Mesenchymal stem cell (in vitro differentiated cells and primary cell): ENCODE measurements at regions not wholly inside any gene's neighbourhood (a gene's known extent, or its start where the extent isn't known, plus 50 kb on each side); places are given as distances from the start of the nearest gene placed in this dataset.

ENCODE experiments used
- DNase-seq: peaks from one replicate; pipeline ENCODE4 v3.0.0-alpha.2; 2013
- H2AFZ ChIP-seq: one replicate; pipeline ENCODE4 v1.6.1; 2013; ENCODE audit warnings: low read depth, mild to moderate bottlenecking, control low read depth, inconsistent platforms, low read length, moderate library complexity
- H2AK5ac ChIP-seq: 2 replicates; pipeline ENCODE4 v1.6.1; 2013; ENCODE audit warnings: low read length, moderate library complexity, mild to moderate bottlenecking, inconsistent platforms; ENCODE audit not compliant: severe bottlenecking
- H2BK120ac ChIP-seq: one replicate; pipeline ENCODE4 v1.6.1; 2013; ENCODE audit warnings: low read depth, mild to moderate bottlenecking, inconsistent platforms, low read length, moderate library complexity
- H2BK12ac ChIP-seq, 2 experiments: one replicate each; pipeline ENCODE4 v1.6.1; 2013; ENCODE audit warnings: inconsistent platforms in 2 of 2, low read length in 2 of 2, mild to moderate bottlenecking in 2 of 2, moderate library complexity in 2 of 2, control low read depth in 1 of 2
- H2BK15ac ChIP-seq: one replicate; pipeline ENCODE4 v1.6.1; 2013; ENCODE audit warnings: mild to moderate bottlenecking, low read depth, inconsistent platforms; ENCODE audit not compliant: poor library complexity, severe bottlenecking
- H2BK5ac ChIP-seq: 2 replicates; pipeline ENCODE4 v1.6.1; 2013; ENCODE audit warnings: low read depth, mild to moderate bottlenecking, low read length, control low read depth, inconsistent platforms; ENCODE audit not compliant: poor library complexity, severe bottlenecking
- H3K14ac ChIP-seq, 2 experiments: one replicate each; pipeline ENCODE4 v1.6.1; 2013; ENCODE audit warnings: inconsistent platforms in 2 of 2, low read length in 2 of 2, control low read depth in 1 of 2, mild to moderate bottlenecking in 1 of 2, moderate library complexity in 1 of 2
- H3K18ac ChIP-seq, 2 experiments: one replicate each; pipeline ENCODE4 v1.6.1; 2013; ENCODE audit warnings: inconsistent platforms in 2 of 2, low read length in 2 of 2, control low read depth in 1 of 2, low read depth in 1 of 2, mild to moderate bottlenecking in 1 of 2
- H3K23ac ChIP-seq, 2 experiments: one replicate each; pipeline ENCODE4 v1.6.1; 2013; ENCODE audit warnings: inconsistent platforms in 2 of 2, low read length in 2 of 2, mild to moderate bottlenecking in 2 of 2, moderate library complexity in 2 of 2, control low read depth in 1 of 2
- H3K27ac ChIP-seq: 2 replicates; pipeline ENCODE4 v1.5.1; 2013; ENCODE audit warnings: mild to moderate bottlenecking, moderate library complexity, low read length, control low read depth, inconsistent platforms; ENCODE audit not compliant: poor library complexity, severe bottlenecking
- H3K27me3 ChIP-seq, 2 experiments: 2 replicates each; pipeline versions ENCODE4 v1.6.1 to v1.7.0; 2013; ENCODE audit warnings: low read length in 2 of 2, mild to moderate bottlenecking in 2 of 2, moderate library complexity in 2 of 2, control low read depth in 1 of 2, inconsistent platforms in 1 of 2; ENCODE audit not compliant: control insufficient read depth in 1 of 2, insufficient read depth in 1 of 2
- H3K36me3 ChIP-seq, 2 experiments: 2 replicates each; pipeline versions ENCODE4 v1.6.1 to v1.7.0; 2013; ENCODE audit warnings: low read length in 2 of 2, control low read depth in 1 of 2, inconsistent platforms in 1 of 2, low read depth in 1 of 2, mild to moderate bottlenecking in 1 of 2; ENCODE audit not compliant: insufficient read depth in 2 of 2, control insufficient read depth in 1 of 2
- H3K4ac ChIP-seq, 2 experiments: one replicate each; pipeline ENCODE4 v1.6.1; 2013; ENCODE audit warnings: inconsistent platforms in 2 of 2, low read length in 2 of 2, mild to moderate bottlenecking in 2 of 2, moderate library complexity in 2 of 2, control low read depth in 1 of 2, low read depth in 1 of 2
- H3K4me1 ChIP-seq: 2 replicates; pipeline ENCODE4 v1.6.1; 2013; ENCODE audit warnings: low read depth, low read length, control low read depth; ENCODE audit not compliant: control insufficient read depth, insufficient read depth
- H3K4me2 ChIP-seq: 2 replicates; pipeline ENCODE4 v1.6.1; 2013; ENCODE audit warnings: low read length, mild to moderate bottlenecking, inconsistent platforms; ENCODE audit not compliant: poor library complexity, severe bottlenecking
- H3K4me3 ChIP-seq, 2 experiments: 2 replicates each; pipeline versions ENCODE4 v1.5.1 to v1.7.0; 2013; ENCODE audit warnings: low read length in 2 of 2, mild to moderate bottlenecking in 2 of 2, control low read depth in 1 of 2, low read depth in 1 of 2; ENCODE audit not compliant: insufficient read depth in 1 of 2
- H3K79me1 ChIP-seq: replicated peaks from 2 replicates; pipeline ENCODE4 v1.6.1; 2013; ENCODE audit warnings: mild to moderate bottlenecking, control low read depth, low read length, inconsistent platforms; ENCODE audit not compliant: poor library complexity, severe bottlenecking
- H3K9ac ChIP-seq: 2 replicates; pipeline ENCODE4 v1.7.0; 2013; ENCODE audit warnings: mild to moderate bottlenecking, low read length, moderate library complexity
- H3K9me3 ChIP-seq: 2 replicates; pipeline ENCODE4 v1.7.0; 2013; ENCODE audit warnings: mild to moderate bottlenecking, low read length; ENCODE audit not compliant: control insufficient read depth
- H4K8ac ChIP-seq: one replicate; pipeline ENCODE4 v1.6.1; 2013; ENCODE audit warnings: inconsistent platforms, mild to moderate bottlenecking, low read length, moderate library complexity
- H4K91ac ChIP-seq: one replicate; pipeline ENCODE4 v1.6.1; 2013; ENCODE audit warnings: mild to moderate bottlenecking, low read length, inconsistent platforms
- WGBS: methylation state at CpG from one replicate; pipeline ENCODE4 v1.1.7; 2013; ENCODE audit warnings: mixed read lengths; 5-methylcytosine and 5-hydroxymethylcytosine counted together

DNA sequence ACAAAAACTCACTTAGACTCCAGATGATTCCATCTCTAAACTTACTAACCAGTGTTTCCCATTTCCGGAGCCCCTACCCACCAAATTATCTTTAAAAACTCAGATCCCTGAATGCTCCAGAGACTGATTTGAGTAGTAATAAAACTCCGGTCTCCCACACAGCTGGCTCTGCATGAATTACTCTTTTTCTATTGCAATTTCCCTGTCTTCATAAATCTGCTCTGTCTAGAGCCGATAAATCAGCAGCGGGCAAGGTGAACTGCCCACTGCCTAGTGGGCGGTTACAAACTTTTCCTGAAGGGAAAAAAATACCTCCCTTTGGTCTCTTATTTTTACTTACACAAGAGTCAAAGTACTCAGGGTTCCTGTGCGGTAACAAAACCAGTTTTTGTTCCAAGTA, 624.4 kb upstream of the RORB start:
- no peaks in the 10 kb centered on the region for H3K79me1 ChIP-seq
- H3K23ac ChIP-seq = no peak overlapping the region
- H4K8ac ChIP-seq = no peak overlapping the region
- H3K4me2 ChIP-seq = no peak overlapping the region
- H3K9me3 ChIP-seq = no peaks in the 10 kb centered on the region
- no peak overlapping the region for H2BK12ac ChIP-seq
- H3K36me3 ChIP-seq = no peaks in the 10 kb centered on the region
- H3K9ac ChIP-seq = no peak overlapping the region
- no peak overlapping the region for H2BK5ac ChIP-seq
- H4K91ac ChIP-seq = no peak overlapping the region
- H3K4me3 ChIP-seq = no peak overlapping the region
- H2BK15ac ChIP-seq = no peak overlapping the region
- H3K14ac ChIP-seq = no peak overlapping the region
- H3K27me3 ChIP-seq = peaks cover 0 to 2% of the 10 kb centered on the region in 2 experiments
- WGBS = 91% methylated on average over 5 of the region's 6 CpGs
- H2AFZ ChIP-seq = no peak overlapping the region
- no peak for DNase-seq
- H3K18ac ChIP-seq = no peak overlapping the region
- no peak overlapping the region for H3K4ac ChIP-seq
- no peak overlapping the region for H3K27ac ChIP-seq
- H3K4me1 ChIP-seq = no peaks in the 10 kb centered on the region
- H2BK120ac ChIP-seq = no peak overlapping the region
- H2AK5ac ChIP-seq = no peak overlapping the region

DNA sequence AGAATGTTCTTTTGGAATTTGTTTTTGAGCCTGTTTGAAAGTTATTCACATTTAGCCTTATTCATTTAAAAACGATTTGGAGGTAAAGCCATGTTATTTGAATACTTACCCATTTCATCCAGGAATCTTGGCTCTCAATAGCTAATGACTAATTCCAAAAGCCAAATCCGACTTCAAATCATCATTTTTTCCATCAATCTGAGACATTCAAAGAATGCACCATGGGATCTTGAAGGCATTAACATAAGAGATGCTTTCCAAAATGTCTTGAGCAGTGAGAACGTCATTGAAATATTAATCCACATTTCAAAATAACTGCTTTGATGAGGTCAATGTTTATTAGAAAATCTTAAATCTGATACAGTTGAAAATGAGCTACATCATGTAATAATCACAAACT, 617.0 kb upstream of the RORB start:
- no peak overlapping the region for H3K14ac ChIP-seq
- H2BK15ac ChIP-seq = no peak overlapping the region
- H3K79me1 ChIP-seq = no peaks in the 10 kb centered on the region
- H2AFZ ChIP-seq = no peak overlapping the region
- no peak overlapping the region for H3K4me2 ChIP-seq
- no peak overlapping the region for H3K27ac ChIP-seq
- no peaks in the 10 kb centered on the region for H3K4me1 ChIP-seq
- no peak overlapping the region for H2AK5ac ChIP-seq
- no peaks in the 10 kb centered on the region for H3K27me3 ChIP-seq
- no peak overlapping the region for H3K23ac ChIP-seq
- no peaks in the 10 kb centered on the region for H3K9me3 ChIP-seq
- WGBS = 60% methylated on average over 2 of the region's 3 CpGs
- no peak overlapping the region for H2BK120ac ChIP-seq
- H3K4me3 ChIP-seq = no peak overlapping the region
- H4K8ac ChIP-seq = no peak overlapping the region
- H2BK12ac ChIP-seq = no peak overlapping the region
- H3K9ac ChIP-seq = no peak overlapping the region
- H2BK5ac ChIP-seq = no peak overlapping the region
- H3K36me3 ChIP-seq = no peaks in the 10 kb centered on the region
- H4K91ac ChIP-seq = no peak overlapping the region
- no peak overlapping the region for H3K4ac ChIP-seq
- no peak for DNase-seq
- no peak overlapping the region for H3K18ac ChIP-seq

DNA sequence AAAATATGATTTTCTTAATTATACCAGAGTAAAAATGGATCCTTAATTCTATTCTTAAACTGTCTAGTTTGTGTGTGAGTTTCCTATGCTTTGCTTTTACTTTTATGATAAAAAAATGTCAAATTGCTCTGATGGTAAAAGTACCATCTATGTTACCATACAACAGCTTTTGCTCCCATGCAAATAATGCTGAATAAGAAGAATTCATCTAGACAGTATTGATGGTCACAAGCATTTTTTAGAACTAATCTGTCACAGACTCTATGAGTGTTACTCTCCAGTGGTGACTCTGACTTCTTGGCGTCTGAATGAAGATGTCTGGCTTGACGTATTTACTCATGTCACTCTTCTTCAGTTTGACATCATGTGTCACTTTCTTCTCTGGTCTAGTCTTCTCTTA, 608.1 kb upstream of the RORB start:
- no peaks in the 10 kb centered on the region for H3K27me3 ChIP-seq
- H2BK120ac ChIP-seq = no peak overlapping the region
- no peak overlapping the region for H3K4me2 ChIP-seq
- H3K9me3 ChIP-seq = no peaks in the 10 kb centered on the region
- no peak overlapping the region for H2AK5ac ChIP-seq
- H3K18ac ChIP-seq = no peak overlapping the region
- H3K79me1 ChIP-seq = no peaks in the 10 kb centered on the region
- no peak overlapping the region for H2BK15ac ChIP-seq
- no peak overlapping the region for H2BK5ac ChIP-seq
- no peak overlapping the region for H3K27ac ChIP-seq
- H3K14ac ChIP-seq = no peak overlapping the region
- H2BK12ac ChIP-seq = no peak overlapping the region
- H4K8ac ChIP-seq = no peak overlapping the region
- no peak overlapping the region for H3K4me3 ChIP-seq
- DNase-seq = no peak
- WGBS = 95% methylated on average over 2 of the region's 2 CpGs
- H4K91ac ChIP-seq = no peak overlapping the region
- H3K4me1 ChIP-seq = no peaks in the 10 kb centered on the region
- no peak overlapping the region for H3K9ac ChIP-seq
- H2AFZ ChIP-seq = no peak overlapping the region
- no peak overlapping the region for H3K4ac ChIP-seq
- H3K36me3 ChIP-seq = no peaks in the 10 kb centered on the region
- no peak overlapping the region for H3K23ac ChIP-seq

DNA sequence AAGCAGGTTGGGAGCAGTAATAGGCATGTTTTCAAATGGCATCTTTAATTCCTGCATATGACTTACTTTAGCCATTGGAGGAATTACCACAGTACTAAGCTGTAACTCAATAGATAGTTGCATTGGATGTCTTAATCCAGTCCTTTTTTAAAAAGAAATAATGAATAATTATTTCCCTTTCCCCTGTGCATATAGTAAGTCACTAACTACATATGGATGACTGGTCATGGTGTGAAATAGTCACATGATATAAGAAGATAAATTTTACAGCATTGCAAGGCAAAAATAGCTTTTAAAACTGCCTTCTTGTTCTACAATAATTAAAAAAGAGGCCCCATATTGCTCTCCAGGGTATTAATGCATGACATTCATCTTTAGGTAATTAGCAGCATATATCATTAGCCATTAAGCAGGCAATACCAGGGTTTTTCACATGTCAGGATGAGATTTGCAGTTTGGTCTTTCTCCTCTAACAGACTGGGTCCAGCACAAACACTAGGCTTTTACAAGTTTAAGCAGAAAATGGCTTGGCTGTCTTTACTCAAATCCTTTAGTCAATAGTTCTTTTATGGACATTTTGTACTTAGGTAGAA, 606.4 kb upstream of the RORB start:
- no peaks in the 10 kb centered on the region for H3K79me1 ChIP-seq
- H3K9ac ChIP-seq = no peak overlapping the region
- H3K9me3 ChIP-seq = no peaks in the 10 kb centered on the region
- H3K27me3 ChIP-seq = no peaks in the 10 kb centered on the region
- H2BK120ac ChIP-seq = no peak overlapping the region
- no peak overlapping the region for H3K4me2 ChIP-seq
- H3K27ac ChIP-seq = no peak overlapping the region
- no peak overlapping the region for H2AK5ac ChIP-seq
- no peak overlapping the region for H2AFZ ChIP-seq
- H3K23ac ChIP-seq = no peak overlapping the region
- DNase-seq = no peak
- H2BK12ac ChIP-seq = no peak overlapping the region
- no peaks in the 10 kb centered on the region for H3K36me3 ChIP-seq
- H4K91ac ChIP-seq = no peak overlapping the region
- no peak overlapping the region for H4K8ac ChIP-seq
- no peak overlapping the region for H3K4me3 ChIP-seq
- no peaks in the 10 kb centered on the region for H3K4me1 ChIP-seq
- no peak overlapping the region for H3K4ac ChIP-seq
- H2BK15ac ChIP-seq = no peak overlapping the region
- H3K14ac ChIP-seq = no peak overlapping the region
- no peak overlapping the region for H3K18ac ChIP-seq
- no peak overlapping the region for H2BK5ac ChIP-seq
